H1 (cell line): ENCODE measurements at regions not wholly inside any gene's neighbourhood (a gene's known extent, or its start where the extent isn't known, plus 50 kb on each side); places are given as distances from the start of the nearest gene placed in this dataset.
"Not testable (repeated sequence)": the region's sequence is repeated elsewhere in the genome, so short reads cannot be mapped to it uniquely, and the experiment has no call there.

ENCODE experiments used
- CTCF ChIA-PET: fragments of 300-600 bp; sonication (Branson Sonifier 250); formaldehyde crosslinking; loops from one replicate; lab custom pipeline; 2021; ENCODE audit not compliant: partially characterized antibody; lab: Charles Lee
- POLR2A ChIA-PET: fragments of 300-600 bp; sonication (Branson Sonifier 250); formaldehyde crosslinking; loops from one replicate; lab custom pipeline; 2021; ENCODE audit warnings: inconsistent platforms; ENCODE audit not compliant: partially characterized antibody; lab: Charles Lee
- DNase-seq, 2 experiments: peaks; one replicate each; pipeline versions ENCODE4 v3.0.0 to v3.0.0-alpha.2; 2010 to 2022; ENCODE audit warnings: low spot score in 2 of 2, low read depth in 1 of 2, mixed read lengths in 1 of 2
- FAIRE-seq: peaks from 2 replicates; lab custom pipeline; 2011; peaks lifted over from hg19 to GRCh38; lab: Jason Lieb, UNC
- H2AFZ ChIP-seq: 2 replicates; pipeline ENCODE4 v1.8.1; 2012; ENCODE audit warnings: low read length, inconsistent platforms
- H2AK5ac ChIP-seq: 2 replicates; pipeline ENCODE4 v1.6.1; 2013; ENCODE audit warnings: low read depth, low read length
- H2BK120ac ChIP-seq: replicated peaks from 2 replicates; pipeline ENCODE3; 2013; ENCODE audit warnings: low read depth, low read length, inconsistent platforms
- H2BK12ac ChIP-seq: 2 replicates; pipeline ENCODE4 v1.6.1; 2013; ENCODE audit warnings: low read depth, low read length
- H2BK15ac ChIP-seq: 2 replicates; pipeline ENCODE4 v1.6.1; 2013; ENCODE audit warnings: low read length
- H2BK20ac ChIP-seq: 2 replicates; pipeline ENCODE4 v1.6.1; 2013; ENCODE audit warnings: low read length
- H2BK5ac ChIP-seq: 2 replicates; pipeline ENCODE4 v1.6.1; 2013; ENCODE audit warnings: low read depth, low read length
- H3K14ac ChIP-seq: 2 replicates; pipeline ENCODE4 v1.6.1; 2013; ENCODE audit warnings: inconsistent platforms; ENCODE audit not compliant: insufficient read length
- H3K18ac ChIP-seq: 2 replicates; pipeline ENCODE4 v1.6.1; 2013; ENCODE audit warnings: low read length; ENCODE audit errors: extremely low read depth
- H3K23ac ChIP-seq: 2 replicates; pipeline ENCODE4 v1.6.1; 2013; ENCODE audit warnings: inconsistent platforms; ENCODE audit not compliant: insufficient read length
- H3K23me2 ChIP-seq: 2 replicates; pipeline ENCODE4 v1.6.1; 2013; ENCODE audit warnings: low read depth, low read length
- H3K27ac ChIP-seq: 2 replicates; pipeline ENCODE4 v1.6.1; 2011; ENCODE audit warnings: low read depth, low read length, inconsistent platforms
- H3K27me3 ChIP-seq, 4 experiments: replicated peaks in 1 of 4; 1 replicate in 1 of 4; 2 replicates in 3 of 4; pipeline versions ENCODE4 v1.6.1 to v1.8.1; 2011 to 2013; ENCODE audit warnings: low read length in 3 of 4, mild to moderate bottlenecking in 3 of 4, inconsistent platforms in 2 of 4, mixed read lengths in 2 of 4, moderate library complexity in 1 of 4; ENCODE audit not compliant: control insufficient read depth in 3 of 4, insufficient read depth in 3 of 4; ENCODE audit errors: extremely low read depth in 1 of 4
- H3K36me3 ChIP-seq, 4 experiments: 2 replicates each; pipeline versions ENCODE4 v1.6.1 to v1.8.1; 2011 to 2013; ENCODE audit warnings: mild to moderate bottlenecking in 4 of 4, low read length in 3 of 4, moderate library complexity in 2 of 4, control low read depth in 1 of 4, inconsistent platforms in 1 of 4; ENCODE audit not compliant: insufficient read depth in 4 of 4, control insufficient read depth in 2 of 4
- H3K4ac ChIP-seq: replicated peaks from 2 replicates; pipeline ENCODE3; 2013; ENCODE audit warnings: low read length, low read depth, mixed read lengths, inconsistent platforms; ENCODE audit not compliant: insufficient read length
- H3K4me1 ChIP-seq, 4 experiments: replicated peaks in 1 of 4; 1 replicate in 1 of 4; 2 replicates in 3 of 4; pipeline versions ENCODE4 v1.6.1 to v1.8.1; 2011 to 2013; ENCODE audit warnings: low read length in 3 of 4, inconsistent platforms in 2 of 4, mixed read lengths in 1 of 4; ENCODE audit not compliant: insufficient read depth in 4 of 4, control insufficient read depth in 3 of 4
- H3K4me2 ChIP-seq, 2 experiments: 2 replicates each; pipeline versions ENCODE4 v1.6.1 to v1.8.1; 2011 to 2013; ENCODE audit warnings: low read depth in 2 of 2, low read length in 2 of 2, control low read depth in 1 of 2, inconsistent platforms in 1 of 2, mild to moderate bottlenecking in 1 of 2; ENCODE audit not compliant: insufficient read depth in 1 of 2
- H3K4me3 ChIP-seq, 4 experiments: fragments of 200-600, 300-600 bp in 1 of 4; sonication (generic), shearing (Covaris generic), sonication (Bioruptor Twin) in 1 of 4; 2 replicates each; pipeline versions ENCODE4 v1.5.1 to v1.8.1; 2011 to 2016; ENCODE audit warnings: low read length in 4 of 4, low read depth in 3 of 4, control low read depth in 2 of 4, inconsistent platforms in 2 of 4, mild to moderate bottlenecking in 2 of 4, mixed read lengths in 1 of 4, moderate library complexity in 1 of 4; ENCODE audit not compliant: insufficient read depth in 2 of 4; ENCODE audit errors: extremely low read depth in 1 of 4
- H3K56ac ChIP-seq: replicated peaks from 2 replicates; pipeline ENCODE3; 2013; ENCODE audit warnings: low read depth, mild to moderate bottlenecking, mixed read lengths, low read length, inconsistent platforms; ENCODE audit not compliant: insufficient read length
- H3K79me1 ChIP-seq: 2 replicates; pipeline ENCODE4 v1.6.1; 2013; ENCODE audit warnings: low read depth, low read length, control low read depth
- H3K79me2 ChIP-seq, 2 experiments: 2 replicates each; pipeline versions ENCODE4 v1.6.1 to v1.8.1; 2012 to 2013; ENCODE audit warnings: low read length in 2 of 2, mild to moderate bottlenecking in 2 of 2, inconsistent platforms in 1 of 2; ENCODE audit not compliant: insufficient read depth in 2 of 2, control insufficient read depth in 1 of 2
- H3K9ac ChIP-seq, 4 experiments: replicated peaks in 1 of 4; 1 replicate in 1 of 4; 2 replicates in 3 of 4; pipeline versions ENCODE4 v1.6.1 to v1.8.1; 2011 to 2013; ENCODE audit warnings: low read depth in 3 of 4, low read length in 3 of 4, control low read depth in 2 of 4, mild to moderate bottlenecking in 2 of 4, moderate library complexity in 2 of 4, inconsistent platforms in 1 of 4; ENCODE audit errors: extremely low read depth in 1 of 4
- H3K9me3 ChIP-seq, 2 experiments: 2 replicates each; pipeline versions ENCODE4 v1.6.1 to v1.8.1; 2012 to 2013; ENCODE audit warnings: mild to moderate bottlenecking in 2 of 2, moderate library complexity in 2 of 2, control low read depth in 1 of 2, inconsistent platforms in 1 of 2, low read depth in 1 of 2, low read length in 1 of 2, mixed read lengths in 1 of 2; ENCODE audit not compliant: insufficient read depth in 2 of 2
- H4K20me1 ChIP-seq, 2 experiments: replicated peaks in 1 of 2; 2 replicates each; pipeline versions ENCODE3 to v1.8.1; 2011 to 2013; ENCODE audit warnings: inconsistent platforms in 2 of 2, low read length in 2 of 2, mild to moderate bottlenecking in 1 of 2; ENCODE audit not compliant: insufficient read depth in 2 of 2, control insufficient read depth in 1 of 2
- H4K5ac ChIP-seq: 2 replicates; pipeline ENCODE4 v1.6.1; 2013; ENCODE audit warnings: low read length, low read depth, mixed read lengths, inconsistent platforms; ENCODE audit not compliant: insufficient read length
- H4K8ac ChIP-seq: 2 replicates; pipeline ENCODE4 v1.8.0; 2013; ENCODE audit warnings: mild to moderate bottlenecking, moderate library complexity, low read length, inconsistent platforms; ENCODE audit not compliant: insufficient read depth; ENCODE audit errors: extremely low read depth
- H4K91ac ChIP-seq: replicated peaks from 2 replicates; pipeline ENCODE3; 2013; ENCODE audit warnings: low read length, mixed read lengths, inconsistent platforms; ENCODE audit not compliant: insufficient read length
- WGBS, 2 experiments: shearing (Covaris generic) in 1 of 2; methylation state at CpG; one replicate each; pipeline versions ENCODE4 v1.1.6 to v1.1.7; 2013 to 2015; ENCODE audit warnings: low lambda C conversion rate in 2 of 2, mixed read lengths in 2 of 2, inconsistent platforms in 1 of 2, low coverage in 1 of 2, missing lambda C conversion rate in 1 of 2; ENCODE audit not compliant: insufficient replicate concordance in 2 of 2, insufficient coverage in 1 of 2, insufficient read length in 1 of 2; ENCODE audit errors: extremely low coverage in 1 of 2, missing lambda C conversion rate in 1 of 2; 5-methylcytosine and 5-hydroxymethylcytosine counted together

DNA sequence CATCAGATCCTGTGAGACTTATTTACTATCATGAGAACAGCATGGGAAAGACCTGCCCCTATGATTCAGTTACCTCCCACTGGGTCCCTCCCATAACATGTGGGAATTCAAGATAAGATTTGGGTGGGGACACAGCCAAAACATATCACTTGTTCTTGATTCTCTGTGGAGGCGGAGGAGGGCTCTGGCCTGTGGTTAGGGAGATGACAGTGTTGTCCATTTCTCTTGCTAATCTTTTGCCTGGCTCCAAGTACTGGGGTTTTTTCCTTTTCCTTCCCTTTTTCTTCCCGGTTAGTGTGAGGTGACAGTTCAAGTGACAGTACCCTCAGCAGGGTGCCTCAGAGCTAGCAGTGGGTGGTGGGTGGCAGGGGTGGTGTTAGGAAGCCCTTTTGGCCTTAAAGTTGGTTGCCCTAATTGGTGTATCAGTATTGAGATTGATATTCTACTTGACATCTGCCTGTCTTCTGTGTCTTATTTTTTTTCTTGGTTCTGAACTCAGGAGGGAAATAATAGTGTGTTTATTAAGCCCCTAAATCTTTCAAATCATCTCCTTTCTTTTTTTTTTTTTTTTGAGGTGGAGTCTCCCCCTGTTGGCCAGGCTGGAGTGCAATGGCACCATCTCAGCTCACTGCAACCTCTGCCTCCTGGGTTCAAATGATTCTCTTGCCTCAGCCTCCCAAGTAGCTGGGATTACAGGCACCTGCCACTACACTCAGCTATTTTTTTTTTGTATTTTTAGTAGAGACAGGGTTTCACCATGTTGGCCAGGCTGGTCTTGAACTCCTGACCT lies 192.0 kb downstream of the ASB1 start:
- H3K23me2 ChIP-seq, H2BK20ac ChIP-seq, H3K36me3 ChIP-seq, H2BK5ac ChIP-seq, H4K20me1 ChIP-seq, H4K8ac ChIP-seq, FAIRE-seq, H2BK12ac ChIP-seq, H2BK15ac ChIP-seq, DNase-seq, H3K79me2 ChIP-seq, CTCF ChIA-PET, H4K91ac ChIP-seq, H2AFZ ChIP-seq, H3K9ac ChIP-seq, H3K27ac ChIP-seq, H3K4me1 ChIP-seq, H3K9me3 ChIP-seq, H3K18ac ChIP-seq, H3K27me3 ChIP-seq, H3K4me3 ChIP-seq, H3K4ac ChIP-seq, H3K14ac ChIP-seq, H4K5ac ChIP-seq, POLR2A ChIA-PET, H3K56ac ChIP-seq, H3K79me1 ChIP-seq, H2AK5ac ChIP-seq, H3K4me2 ChIP-seq, H2BK120ac ChIP-seq, H3K23ac ChIP-seq: not testable (repeated sequence)
- 96% methylated on average over 2 of the region's 2 CpGs; no CpG with 5 or more reads in 1 of the 2 experiments for WGBS, 2 experiments
